OCI-LY1 (cell line): ENCODE measurements at regions not wholly inside any gene's neighbourhood (a gene's known extent, or its start where the extent isn't known, plus 50 kb on each side); places are given as distances from the start of the nearest gene placed in this dataset.

Experiments used
- H2AFZ ChIP-seq: fragments of 200-600 bp; sonication (generic), shearing (Covaris generic); 2 replicates; pipeline ENCODE4 v1.6.0; 2014; ENCODE audit warnings: antibody characterized with exemption, mild to moderate bottlenecking, low read length
- H3F3A ChIP-seq: fragments of 200-600 bp; sonication (generic), shearing (Covaris generic); 2 replicates; pipeline ENCODE4 v1.6.0; 2014; ENCODE audit warnings: mild to moderate bottlenecking, antibody characterized with exemption, low read length, moderate library complexity; ENCODE audit not compliant: insufficient read depth
- H3K27ac ChIP-seq: fragments of 200-600 bp; sonication (generic); 2 replicates; pipeline ENCODE4 v1.5.1; 2014; ENCODE audit warnings: low read length, mixed run types, mild to moderate bottlenecking, low read depth; ENCODE audit not compliant: poor library complexity, severe bottlenecking
- H3K27me3 ChIP-seq: fragments of 200-600 bp; sonication (generic); 2 replicates; pipeline ENCODE4 v1.6.0; 2014; ENCODE audit warnings: antibody characterized with exemption, mild to moderate bottlenecking, low read length, moderate library complexity; ENCODE audit not compliant: insufficient read depth
- H3K36me3 ChIP-seq: fragments of 200-600 bp; sonication (generic); 2 replicates; pipeline ENCODE4 v1.6.1; 2014; ENCODE audit warnings: mild to moderate bottlenecking, antibody characterized with exemption, low read length, moderate library complexity, mixed read lengths; ENCODE audit not compliant: insufficient read depth
- H3K4me1 ChIP-seq: fragments of 200-600 bp; sonication (generic); 2 replicates; pipeline ENCODE4 v1.5.1; 2014; ENCODE audit warnings: mild to moderate bottlenecking, low read length, moderate library complexity; ENCODE audit not compliant: insufficient read depth, severe bottlenecking
- H3K4me2 ChIP-seq: fragments of 200-600 bp; sonication (generic), shearing (Covaris generic); 2 replicates; pipeline ENCODE4 v1.6.1; 2014; ENCODE audit warnings: low read length
- H3K4me3 ChIP-seq: fragments of 200-600 bp; sonication (generic); 2 replicates; pipeline ENCODE4 v1.5.1; 2014; ENCODE audit warnings: low read length, low read depth, mild to moderate bottlenecking, mixed read lengths; ENCODE audit not compliant: poor library complexity, severe bottlenecking
- H3K79me2 ChIP-seq: fragments of 200-600 bp; shearing (Covaris generic); 2 replicates; pipeline ENCODE4 v1.6.1; 2016; ENCODE audit warnings: mixed run types, low read length, mixed read lengths; ENCODE audit not compliant: insufficient read depth
- H3K9ac ChIP-seq: fragments of 200-600 bp; sonication (generic), shearing (Covaris generic); 2 replicates; pipeline ENCODE4 v1.6.1; 2014; ENCODE audit warnings: mild to moderate bottlenecking, low read length, mixed read lengths
- H3K9me2 ChIP-seq: fragments of 200-600 bp; sonication (generic), shearing (Covaris generic); 2 replicates; pipeline ENCODE4 v1.6.1; 2014; ENCODE audit warnings: low read depth, mild to moderate bottlenecking, low read length, mixed read lengths
- H3K9me3 ChIP-seq: fragments of 200-600 bp; shearing (Covaris generic); 2 replicates; pipeline ENCODE4 v1.6.1; 2014; ENCODE audit warnings: low read length, mixed read lengths
- H4K20me1 ChIP-seq: fragments of 200-600 bp; sonication (generic), shearing (Covaris generic); 2 replicates; pipeline ENCODE4 v1.6.0; 2016; ENCODE audit warnings: mild to moderate bottlenecking, low read length; ENCODE audit not compliant: insufficient read depth
- EZH2 ChIP-seq: fragments of 200-600 bp; sonication (generic), shearing (Covaris generic); IDR thresholded peaks from 2 replicates; pipeline ENCODE4 v1.8.0; 2017; ENCODE audit warnings: borderline replicate concordance, mixed run types, mild to moderate bottlenecking, antibody characterized with exemption, low read length, moderate library complexity, mixed read lengths
- TF ChIP-seq, protein P1 (sequence below): fragments of 200-600 bp; sonication (generic), shearing (Covaris generic); IDR thresholded peaks from 2 replicates; pipeline ENCODE4 v1.5.1; 2017; ENCODE audit warnings: mild to moderate bottlenecking, antibody characterized with exemption, low read length, moderate library complexity, mixed read lengths

DNA sequence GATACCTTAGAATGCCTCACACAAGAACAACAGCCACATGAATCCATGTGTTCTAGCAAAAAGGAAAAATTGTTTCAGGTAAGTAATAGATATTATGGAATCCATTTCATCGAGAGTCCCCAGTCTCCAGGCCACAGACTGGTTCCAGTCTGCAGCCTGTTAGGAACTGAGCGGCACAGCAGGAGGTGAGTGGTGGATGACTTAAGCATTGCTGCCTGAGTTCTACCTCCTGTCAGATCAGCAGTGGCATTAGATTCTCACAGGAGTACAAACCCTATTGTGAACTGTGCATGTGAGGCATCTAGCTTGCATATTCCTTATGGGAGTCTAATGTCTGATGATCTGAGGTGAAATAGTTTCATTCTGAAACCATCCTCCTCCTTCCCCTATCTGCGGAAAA lies 207.0 kb downstream of the CSNK1G3 start:
- H3K27ac ChIP-seq, result no peak overlapping the region
- no peak overlapping the region for H3K4me3 ChIP-seq
- no peaks in the 10 kb centered on the region for H3K4me1 ChIP-seq
- H3K9me2 ChIP-seq, result no peaks in the 10 kb centered on the region
- no peak overlapping the region for H3K4me2 ChIP-seq
- H2AFZ ChIP-seq, result no peak overlapping the region
- no peak overlapping the region for H3K9ac ChIP-seq
- TF ChIP-seq, protein P1, sequence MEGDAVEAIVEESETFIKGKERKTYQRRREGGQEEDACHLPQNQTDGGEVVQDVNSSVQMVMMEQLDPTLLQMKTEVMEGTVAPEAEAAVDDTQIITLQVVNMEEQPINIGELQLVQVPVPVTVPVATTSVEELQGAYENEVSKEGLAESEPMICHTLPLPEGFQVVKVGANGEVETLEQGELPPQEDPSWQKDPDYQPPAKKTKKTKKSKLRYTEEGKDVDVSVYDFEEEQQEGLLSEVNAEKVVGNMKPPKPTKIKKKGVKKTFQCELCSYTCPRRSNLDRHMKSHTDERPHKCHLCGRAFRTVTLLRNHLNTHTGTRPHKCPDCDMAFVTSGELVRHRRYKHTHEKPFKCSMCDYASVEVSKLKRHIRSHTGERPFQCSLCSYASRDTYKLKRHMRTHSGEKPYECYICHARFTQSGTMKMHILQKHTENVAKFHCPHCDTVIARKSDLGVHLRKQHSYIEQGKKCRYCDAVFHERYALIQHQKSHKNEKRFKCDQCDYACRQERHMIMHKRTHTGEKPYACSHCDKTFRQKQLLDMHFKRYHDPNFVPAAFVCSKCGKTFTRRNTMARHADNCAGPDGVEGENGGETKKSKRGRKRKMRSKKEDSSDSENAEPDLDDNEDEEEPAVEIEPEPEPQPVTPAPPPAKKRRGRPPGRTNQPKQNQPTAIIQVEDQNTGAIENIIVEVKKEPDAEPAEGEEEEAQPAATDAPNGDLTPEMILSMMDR, result no peak
- no peak for TF ChIP-seq EZH2
- H3K9me3 ChIP-seq, result 0 out of 2 replicates have a peak, but pooled peaks cover 7% of the 10 kb centered on the region
- no peaks in the 10 kb centered on the region for H4K20me1 ChIP-seq
- H3K36me3 ChIP-seq, result no peaks in the 10 kb centered on the region
- H3K79me2 ChIP-seq, result no peaks in the 10 kb centered on the region
- H3K27me3 ChIP-seq, result no peaks in the 10 kb centered on the region
- no peaks in the 10 kb centered on the region for H3F3A ChIP-seq

DNA sequence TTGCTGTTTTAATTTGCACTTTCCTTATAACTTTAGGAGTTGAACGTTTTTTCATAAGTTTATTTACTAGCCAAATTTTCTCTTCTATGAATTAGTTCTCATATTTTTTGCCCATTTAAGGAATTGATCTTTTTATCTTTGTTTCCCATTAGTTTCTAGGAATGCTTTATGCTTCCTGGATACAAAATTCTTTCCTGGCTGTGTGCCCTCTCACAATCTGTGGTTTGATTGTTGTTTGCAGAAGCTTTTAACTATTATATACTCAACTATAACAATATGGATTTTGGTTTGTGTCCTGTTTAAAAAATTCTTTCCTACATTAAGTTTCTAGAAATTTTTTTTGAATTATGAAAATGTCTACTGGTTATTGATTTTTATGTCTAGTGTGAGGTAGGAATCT lies 206.3 kb downstream of the CSNK1G3 start:
- TF ChIP-seq, protein P1, result no peak
- TF ChIP-seq EZH2, result no peak
- Histone ChIP-seq H3K36me3 (no peaks in the 10 kb centered on the region), H3F3A (no peaks in the 10 kb centered on the region), H4K20me1 (no peaks in the 10 kb centered on the region), H3K9me3 (0 out of 2 replicates have a peak, but pooled peaks cover 7% of the 10 kb centered on the region), H3K4me2 (no peak overlapping the region), H3K27ac (no peak overlapping the region), H2AFZ (no peak overlapping the region), H3K4me3 (no peak overlapping the region), H3K9ac (no peak overlapping the region), H3K9me2 (no peaks in the 10 kb centered on the region), H3K27me3 (no peaks in the 10 kb centered on the region), H3K4me1 (no peaks in the 10 kb centered on the region), H3K79me2 (no peaks in the 10 kb centered on the region)

DNA sequence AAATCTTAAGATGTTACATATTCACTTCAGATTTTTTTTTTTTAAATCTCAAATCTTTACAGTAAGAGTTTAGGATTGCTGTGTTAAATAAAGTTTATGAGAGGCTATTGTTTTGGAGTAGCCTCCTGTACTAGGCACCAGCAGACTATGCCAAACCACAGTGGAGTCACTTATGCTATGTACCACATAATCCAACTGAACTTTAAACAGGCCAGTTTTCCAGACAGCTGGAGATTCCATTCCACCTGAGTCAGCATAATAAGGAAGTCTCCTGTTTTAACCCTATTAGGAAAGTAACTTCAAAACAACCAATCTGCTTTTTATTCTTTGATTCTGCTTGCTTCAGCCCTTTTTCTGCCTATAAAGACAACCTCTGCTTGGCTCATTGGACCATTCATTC lies 205.2 kb downstream of the CSNK1G3 start:
- Histone ChIP-seq H3K9ac (no peak overlapping the region), H3F3A (no peaks in the 10 kb centered on the region), H3K4me3 (no peak overlapping the region), H3K9me3 (0 out of 2 replicates have a peak, but pooled peaks cover 7% of the 10 kb centered on the region), H3K27me3 (no peaks in the 10 kb centered on the region), H3K9me2 (no peaks in the 10 kb centered on the region), H4K20me1 (no peaks in the 10 kb centered on the region), H3K79me2 (no peaks in the 10 kb centered on the region), H3K4me2 (no peak overlapping the region), H2AFZ (no peak overlapping the region), H3K4me1 (no peaks in the 10 kb centered on the region), H3K27ac (no peak overlapping the region), H3K36me3 (no peaks in the 10 kb centered on the region)
- TF ChIP-seq EZH2, result no peak
- TF ChIP-seq, protein P1, result no peak
